C1 segment of cervical spinal cord (tissue), 14 donors: ENCODE measurements at regions not wholly inside any gene's neighbourhood (a gene's known extent, or its start where the extent isn't known, plus 50 kb on each side); places are given as distances from the start of the nearest gene placed in this dataset.

Experiments used
- DNase-seq, 14 donors: peaks; one replicate each; lab custom pipeline; 2025; lab: John Stamatoyannopoulos, UW

GRCh38 chr18:77983270-77983669 is 733.6 kb downstream of the GALR1 start:
- DNase-seq, result no peak

DNA sequence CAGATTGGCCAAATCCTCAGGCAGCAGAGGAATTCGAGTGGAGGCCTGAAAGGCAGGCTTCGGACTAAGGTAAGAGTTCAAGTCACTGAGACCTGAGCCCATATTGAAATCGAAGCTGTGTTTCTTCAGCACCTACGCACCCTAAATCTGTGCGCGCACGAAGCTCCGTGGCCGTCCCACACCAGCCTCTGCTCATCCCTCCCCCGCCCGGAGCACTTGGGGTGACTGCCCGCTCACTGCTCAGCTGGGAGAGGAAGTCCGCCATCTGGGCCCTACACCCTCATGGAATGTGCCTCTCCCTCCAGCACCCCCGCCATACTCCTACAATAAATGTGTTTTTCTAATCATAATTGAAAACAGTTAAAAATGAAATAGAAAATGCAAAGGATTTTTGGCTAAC is 734.5 kb downstream of the GALR1 start:
- DNase-seq, result no peak

GRCh38 chr18:77984833-77985232 is 735.2 kb downstream of the GALR1 start:
- no peak for DNase-seq

- no peak for DNase-seq
These were observed 736.1 kb downstream of the GALR1 start for GRCh38 chr18:77985526-77986281.

DNA sequence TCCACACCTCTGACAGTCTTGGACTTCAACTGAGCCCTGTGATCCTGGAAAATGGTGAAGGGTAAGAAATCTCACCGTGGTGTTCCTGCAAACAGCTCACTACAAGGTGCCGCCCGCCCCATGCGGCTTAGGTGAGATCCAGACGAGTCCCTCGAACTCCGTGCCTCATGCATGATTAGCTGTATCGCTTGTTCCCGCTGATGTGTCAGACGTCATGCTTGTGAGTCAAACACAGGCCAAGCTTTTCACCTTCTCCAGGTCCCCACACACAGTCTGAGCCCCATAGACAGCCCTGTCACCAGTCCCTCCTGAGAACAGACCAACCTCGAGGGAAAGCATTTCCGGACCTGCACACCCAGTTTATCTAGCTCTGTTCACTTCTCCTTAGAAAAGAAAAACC is 740.5 kb downstream of the GALR1 start:
- no peak for DNase-seq

DNA sequence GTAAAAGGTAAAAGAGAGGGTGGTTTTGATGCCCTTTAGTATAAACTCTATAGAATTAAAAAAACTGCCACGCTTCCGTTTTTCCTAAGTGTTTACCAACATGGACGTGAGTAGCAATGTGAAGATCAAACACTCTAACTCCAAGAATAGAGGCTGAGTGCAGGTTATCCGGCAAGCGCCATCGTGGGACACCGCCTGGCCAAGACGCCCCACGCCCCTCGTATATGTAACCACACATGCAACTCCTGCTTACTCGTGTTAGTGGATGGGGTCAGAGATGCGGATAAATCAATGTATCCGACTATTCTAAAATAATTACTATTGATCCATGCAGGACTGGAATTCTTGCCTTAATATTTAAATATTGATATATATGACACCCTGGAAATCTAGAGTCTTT is 741.3 kb downstream of the GALR1 start:
- DNase-seq, result no peak

DNA sequence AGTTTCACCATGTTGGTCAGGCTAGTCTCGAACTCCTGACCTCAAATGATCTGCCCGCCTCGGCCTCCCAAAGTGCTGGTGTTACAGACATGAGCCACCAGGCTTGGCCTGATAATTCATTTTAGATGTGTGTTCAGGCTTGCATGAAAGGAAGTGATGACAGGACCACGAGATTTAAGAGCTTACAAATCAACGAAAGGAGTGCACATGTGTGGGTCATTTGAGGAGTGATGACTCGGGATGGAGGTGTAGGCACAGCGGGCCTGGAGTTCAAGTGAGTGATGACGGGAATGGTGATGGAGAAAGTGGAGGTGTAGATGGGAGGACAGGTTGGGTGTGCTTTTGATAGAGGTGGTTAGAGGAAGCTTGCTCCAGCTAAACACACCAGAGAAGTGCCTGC is 742.4 kb downstream of the GALR1 start:
- no peak for DNase-seq

DNA sequence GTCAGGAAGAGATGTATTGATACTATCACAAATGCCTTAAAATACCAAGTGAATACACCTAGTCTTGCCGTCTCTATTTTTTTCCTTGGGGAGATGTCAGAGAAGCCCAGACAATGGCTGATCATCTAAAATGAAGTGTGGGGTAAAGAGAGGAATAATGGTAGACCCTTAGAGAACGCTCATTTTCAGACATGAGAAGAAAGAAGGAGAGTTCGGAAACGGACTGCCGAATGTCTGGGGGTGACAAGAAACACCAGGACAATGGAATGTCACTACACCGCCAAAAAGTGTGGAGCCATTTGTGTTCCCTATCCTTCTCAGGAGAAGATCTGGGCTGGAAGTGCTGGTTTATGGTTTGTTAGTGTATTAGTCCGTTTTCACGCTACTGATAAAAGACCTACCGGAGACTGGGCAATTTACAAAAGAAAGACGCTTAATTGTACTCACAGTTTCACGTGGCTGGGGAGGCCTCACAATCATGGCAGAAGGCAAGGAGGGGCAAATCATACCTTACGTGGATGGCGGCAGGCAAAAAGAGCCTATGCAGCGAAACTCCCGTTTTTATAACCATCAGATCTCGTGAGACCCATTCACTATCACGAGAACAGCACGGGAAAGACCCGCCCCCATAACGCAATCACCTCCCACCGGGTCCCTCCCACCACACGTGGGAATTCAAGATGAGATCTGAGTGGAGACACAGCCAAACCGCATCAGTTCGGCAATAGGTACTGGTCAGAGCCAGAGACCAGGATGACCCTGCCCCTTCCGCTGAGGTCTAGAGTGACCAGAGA is 743.7 kb downstream of the GALR1 start:
- no peak for DNase-seq

- DNase-seq, result no peak
These were observed 745.9 kb downstream of the GALR1 start for GRCh38 chr18:77995593-77995992.

- DNase-seq, result no peak
These were observed 747.1 kb downstream of the GALR1 start for GRCh38 chr18:77996737-77997136.

DNA sequence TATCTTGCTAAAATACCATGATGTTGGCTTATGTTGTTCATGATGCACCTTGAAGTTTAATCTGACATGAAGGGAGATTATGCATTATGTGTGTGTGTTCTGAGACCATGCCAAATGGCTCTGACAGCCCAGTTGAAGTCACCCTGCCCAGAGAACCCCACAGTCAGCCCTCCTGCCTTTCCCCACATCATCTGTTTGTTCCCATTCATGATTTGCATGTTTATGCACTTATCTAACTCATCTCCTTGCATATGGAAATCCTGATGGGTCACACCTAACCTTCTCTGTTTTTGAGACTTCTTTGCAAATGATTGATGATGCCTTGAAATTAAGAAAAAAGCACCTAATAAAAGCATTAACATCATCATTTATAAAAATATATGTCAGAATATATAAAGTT is 752.2 kb downstream of the GALR1 start:
- DNase-seq, result no peak

DNA sequence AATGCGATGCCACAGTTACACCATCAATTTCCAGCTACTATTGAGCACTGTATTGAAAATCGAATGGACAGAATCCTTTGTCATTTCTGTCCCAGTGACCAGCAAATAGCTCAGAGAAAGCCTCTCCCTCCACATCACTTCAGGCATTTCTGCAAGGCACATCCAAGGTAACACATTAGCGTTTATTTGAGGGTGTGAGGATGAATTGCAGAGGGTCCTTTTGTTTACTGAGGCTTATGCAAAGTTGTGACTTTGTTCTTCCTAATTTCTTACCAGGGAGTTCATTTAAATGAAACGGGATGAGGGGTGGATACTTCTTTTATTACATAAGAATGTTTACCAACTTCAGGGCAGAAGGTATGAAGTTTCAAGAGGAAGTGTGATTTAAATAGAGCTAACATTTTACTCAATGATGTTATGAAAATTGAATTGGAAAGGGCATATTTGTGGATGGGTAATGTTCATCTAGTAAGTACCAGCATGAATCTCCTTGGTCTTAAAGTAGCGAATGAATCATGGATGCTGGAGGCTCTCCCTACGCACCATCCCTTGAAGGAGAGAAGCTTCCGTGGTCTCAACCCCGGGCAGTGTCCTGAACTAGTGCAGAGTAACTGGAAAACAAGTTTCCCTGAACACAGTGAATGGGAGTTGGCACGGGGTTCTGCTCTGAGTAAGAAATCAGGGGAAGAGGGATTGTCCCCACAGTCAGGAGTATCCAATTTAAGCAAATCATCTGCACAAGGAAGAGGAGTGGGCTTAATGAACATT is 756.5 kb downstream of the GALR1 start:
- no peak for DNase-seq

DNA sequence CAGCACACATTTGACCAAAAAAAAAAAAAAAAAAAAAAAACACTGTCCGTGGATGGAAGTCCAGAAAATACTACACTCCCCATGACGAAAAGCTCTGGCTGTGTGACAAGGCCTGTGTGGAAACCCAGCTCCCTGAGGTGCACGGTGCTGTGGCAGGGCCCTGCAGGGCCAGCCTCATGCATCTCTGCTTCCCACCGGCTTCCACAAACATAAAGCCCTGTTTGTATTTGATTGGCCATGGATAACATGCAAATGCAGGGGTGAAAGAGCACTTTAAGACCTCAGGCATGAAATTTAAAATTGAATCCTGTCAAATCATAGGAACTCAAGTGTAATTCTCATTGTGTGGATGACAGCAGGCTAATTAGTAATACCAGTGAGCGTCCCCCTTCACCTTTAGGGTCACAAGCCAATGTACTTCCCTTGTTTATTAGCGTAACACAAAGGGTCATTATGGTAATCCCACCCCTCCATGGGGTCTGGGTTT is 757.2 kb downstream of the GALR1 start:
- no peak for DNase-seq

DNA sequence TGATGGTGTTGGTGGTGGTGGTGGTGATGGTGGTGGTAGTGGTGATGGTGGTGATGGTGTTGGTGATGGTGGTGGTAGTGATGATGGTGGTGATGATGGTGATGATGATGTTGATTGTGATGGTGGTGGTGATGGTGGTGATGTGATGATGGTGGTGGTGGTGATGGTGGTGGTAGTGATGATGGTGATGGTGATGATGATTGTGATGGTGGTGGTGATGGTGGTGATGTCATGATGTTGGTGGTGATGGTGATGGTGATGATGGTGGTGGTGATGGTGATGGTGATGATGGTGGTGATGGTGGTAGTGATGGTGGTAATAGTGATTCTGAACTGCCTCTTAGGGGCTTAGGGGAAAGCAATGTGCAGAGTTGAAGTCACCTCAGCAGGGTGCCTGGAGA is 760.7 kb downstream of the GALR1 start:
- no peak for DNase-seq

- DNase-seq, result no peak
These were observed 768.2 kb downstream of the GALR1 start for GRCh38 chr18:78017869-78018268.

- no peak for DNase-seq
These were observed 771.5 kb downstream of the GALR1 start for GRCh38 chr18:78021196-78021595.

DNA sequence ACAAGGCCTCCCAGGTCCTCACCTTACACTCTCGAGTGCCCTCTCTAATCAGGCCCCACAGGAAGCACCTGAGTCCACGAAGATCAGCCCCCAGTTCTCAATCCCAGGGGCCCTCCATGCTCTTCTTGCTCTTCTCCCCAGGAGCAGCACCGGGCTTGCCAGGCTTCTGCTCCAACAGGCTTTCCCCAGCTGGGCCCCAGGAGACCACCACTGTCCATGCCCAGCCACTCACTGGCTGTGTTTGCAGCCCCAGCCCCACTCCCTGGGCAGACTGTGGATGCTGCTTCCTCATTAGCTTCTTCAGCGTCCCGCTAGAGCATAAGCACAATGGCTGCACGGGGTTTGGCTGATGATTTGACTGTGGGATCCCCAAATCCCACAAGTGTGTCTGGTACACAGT is 781.9 kb downstream of the GALR1 start:
- no peak for DNase-seq

GRCh38 chr18:78031991-78032390 is 782.3 kb downstream of the GALR1 start:
- no peak for DNase-seq

DNA sequence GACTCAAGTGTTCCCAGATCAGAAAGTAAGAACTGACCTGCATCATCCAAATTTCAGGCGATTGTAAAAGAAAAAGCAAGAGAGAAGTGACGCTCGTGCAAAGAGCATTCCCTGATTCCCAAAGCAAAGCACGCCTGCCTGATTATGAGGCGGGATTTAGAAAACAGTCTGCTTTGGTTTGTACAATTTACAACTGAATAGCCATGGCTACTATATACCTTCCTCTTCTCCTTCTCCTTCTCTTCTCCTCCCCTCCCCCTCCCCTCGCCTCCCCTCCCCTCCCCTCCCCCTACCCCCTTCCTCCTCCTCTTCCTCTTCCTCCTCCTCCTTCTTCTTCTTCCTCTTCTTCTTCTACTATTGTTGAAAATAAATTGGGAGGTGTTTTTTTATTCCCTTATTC is 782.9 kb downstream of the GALR1 start:
- no peak for DNase-seq

DNA sequence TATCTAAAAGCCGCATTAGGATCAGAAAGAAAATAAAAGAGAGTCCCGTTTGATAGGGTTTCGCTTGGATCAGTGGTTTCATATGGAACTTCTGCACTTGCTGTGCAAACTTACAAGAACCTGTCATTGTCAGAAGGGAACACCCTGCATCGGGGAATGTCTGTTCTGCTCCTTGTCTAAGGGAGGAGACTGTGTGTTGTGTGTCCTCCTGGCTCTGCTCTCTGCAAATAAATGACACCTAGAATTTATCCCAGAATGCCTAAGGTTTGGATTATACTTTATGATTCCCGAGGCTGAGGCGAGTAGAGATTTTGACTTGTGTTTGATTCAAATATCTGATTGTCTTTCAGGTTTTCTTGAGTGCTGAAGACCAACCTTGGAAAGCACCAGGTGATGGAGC is 785.1 kb downstream of the GALR1 start:
- no peak for DNase-seq

- DNase-seq, result no peak
These were observed 791.6 kb downstream of the GALR1 start for GRCh38 chr18:78041218-78041617.

DNA sequence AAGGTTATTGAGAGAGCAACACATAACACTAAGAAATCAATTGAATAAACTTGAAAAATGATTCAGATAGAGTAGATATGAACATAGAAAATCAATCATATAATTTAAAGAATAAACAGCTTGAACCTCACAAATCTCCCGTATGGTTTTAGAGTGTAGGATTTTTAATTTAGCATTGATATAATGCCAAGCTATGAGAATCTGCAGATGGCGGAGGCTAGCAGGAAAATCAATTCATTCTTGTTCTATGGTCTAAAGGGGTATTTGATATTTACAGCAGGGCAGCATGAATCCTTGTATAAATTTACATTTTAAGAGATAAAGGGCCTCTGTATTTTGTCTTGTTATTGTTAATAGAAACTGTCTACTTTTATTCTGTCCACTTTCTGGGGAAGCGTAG is 797.0 kb downstream of the GALR1 start:
- DNase-seq, result no peak
